NCI-H146 treated with DMSO at 0.1 percent for 48 hours (cell line): ENCODE measurements at regions not wholly inside any gene's neighbourhood (a gene's known extent, or its start where the extent isn't known, plus 50 kb on each side); places are given as distances from the start of the nearest gene placed in this dataset.

Experiments
- DNase-seq: peaks from one replicate; lab custom pipeline; 2025; ENCODE audit not compliant: unreplicated experiment; lab: John Stamatoyannopoulos, UW

DNA sequence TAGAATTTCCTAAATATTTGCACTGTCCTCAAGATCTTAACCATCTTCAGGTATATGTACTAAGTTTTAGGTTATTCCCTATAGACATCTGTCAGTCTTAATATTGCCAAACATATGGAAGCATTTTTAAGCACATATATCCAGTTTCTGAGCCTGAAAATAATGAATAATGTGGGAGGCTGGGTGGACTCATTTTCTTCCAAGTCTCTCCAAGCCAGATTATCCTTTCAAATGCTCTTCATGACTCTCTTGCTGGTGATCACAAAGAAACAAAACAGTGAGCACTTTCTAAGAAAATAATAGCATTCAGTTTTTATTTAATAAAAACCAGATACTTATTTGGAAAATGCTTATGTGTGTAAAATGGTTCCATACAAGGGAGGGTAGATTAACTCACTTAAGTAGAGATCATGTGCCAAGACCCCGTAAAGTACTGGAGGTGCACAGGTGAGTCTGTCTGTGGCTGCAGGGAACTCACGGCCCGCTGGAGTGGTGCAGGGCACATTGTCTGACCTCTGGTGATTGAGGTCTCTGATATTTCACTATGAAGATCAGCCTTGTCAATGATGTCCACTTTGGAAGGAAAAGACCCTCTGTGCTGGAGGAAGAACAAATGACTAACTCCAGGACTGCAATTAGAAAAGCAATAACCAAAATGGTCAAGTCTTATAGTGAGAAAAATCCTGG lies 161.6 kb downstream of the TMEM18 start:
- no peak for DNase-seq

DNA sequence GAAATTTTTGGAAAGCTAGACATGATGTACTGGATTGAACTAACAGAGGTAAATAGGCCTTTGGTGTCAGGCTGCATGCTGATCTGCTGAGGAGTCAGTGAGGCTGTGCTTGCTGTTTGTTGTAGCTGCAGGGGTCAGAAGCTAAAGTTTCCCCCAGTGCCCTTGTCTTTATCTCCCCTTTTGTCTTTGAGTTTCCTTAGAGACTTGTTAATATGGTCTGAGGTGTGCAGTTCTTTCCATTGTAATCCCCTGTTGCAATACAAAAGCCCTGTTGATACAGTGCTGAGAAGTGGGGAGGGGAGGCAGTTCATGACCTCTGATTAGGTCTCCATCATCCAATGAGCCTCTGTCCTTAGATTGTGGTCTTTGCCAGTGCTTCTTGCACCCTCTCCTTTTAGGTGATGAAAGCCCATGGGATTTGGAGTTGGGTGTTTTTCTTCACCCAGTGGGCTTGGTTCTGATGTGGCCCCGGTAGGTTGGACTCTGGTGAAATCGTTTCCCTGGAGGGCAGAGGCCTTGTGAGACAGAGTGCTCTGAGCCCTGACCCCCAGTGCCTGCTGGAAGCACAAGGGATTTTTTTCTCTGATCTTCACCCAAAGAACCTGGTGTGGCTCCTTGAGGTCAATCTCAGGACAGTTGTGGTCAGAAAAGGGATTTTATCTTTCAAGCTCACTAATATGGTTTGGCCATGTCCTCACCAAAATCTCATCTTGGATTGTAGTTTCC lies 163.1 kb downstream of the TMEM18 start:
- DNase-seq = no peak

DNA sequence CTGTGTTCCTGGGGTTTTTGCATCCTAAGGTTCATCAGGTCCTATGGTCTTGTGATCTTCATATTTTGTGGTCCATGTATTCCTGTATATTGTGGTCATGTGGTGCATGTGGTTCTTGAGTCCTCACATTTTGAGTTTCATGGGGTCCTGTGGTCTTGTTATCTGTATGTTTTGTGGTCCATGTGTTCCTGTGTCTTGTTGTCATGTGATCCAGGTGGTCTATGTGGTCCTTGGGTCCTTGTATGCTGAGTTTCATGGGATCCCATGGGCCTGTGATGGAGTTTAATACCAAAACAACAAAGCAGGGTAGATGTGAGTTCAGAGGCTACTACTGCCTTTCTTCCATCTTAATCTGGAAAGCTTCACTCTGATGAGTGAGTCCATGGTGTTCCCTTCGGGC lies 166.4 kb downstream of the TMEM18 start:
- DNase-seq = no peak

DNA sequence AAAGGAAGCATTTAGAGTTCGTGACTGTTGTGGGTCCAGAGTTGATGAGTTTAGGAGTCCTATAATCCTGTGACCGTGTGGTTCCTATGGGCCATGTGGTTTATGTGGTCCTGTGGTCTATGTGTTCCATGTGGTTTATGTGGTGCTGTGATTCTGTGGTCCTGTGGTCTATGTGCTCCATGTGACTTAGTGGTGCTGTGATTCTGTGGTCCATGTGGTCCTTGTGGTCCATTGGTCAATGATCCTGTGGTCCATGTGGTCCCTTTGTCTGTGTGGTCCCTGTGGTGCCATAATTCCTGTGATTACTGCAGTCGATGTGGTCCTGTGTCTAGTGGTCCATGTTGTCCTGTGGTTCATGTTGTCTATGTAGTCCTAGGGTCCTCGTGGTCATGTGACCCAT lies 167.3 kb downstream of the TMEM18 start:
- no peak for DNase-seq

DNA sequence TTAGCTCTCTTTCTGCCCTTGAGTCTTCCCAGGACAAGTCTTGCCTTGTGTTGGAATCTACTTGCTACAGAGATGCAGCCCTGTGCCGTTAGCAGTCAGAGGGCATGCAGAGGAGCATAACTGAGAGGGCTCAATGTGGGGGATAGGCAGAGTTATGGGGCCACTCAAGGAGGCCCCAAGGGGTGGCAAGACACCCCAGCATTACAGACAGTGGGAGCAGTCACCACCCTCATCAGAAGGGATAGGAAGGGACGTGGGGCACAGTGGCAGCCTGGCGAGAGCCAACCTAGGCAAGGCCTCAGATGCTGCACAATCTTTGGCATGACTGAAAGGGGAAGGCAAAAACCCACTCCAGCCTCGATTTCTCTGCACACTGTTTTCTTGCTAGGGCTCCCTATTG lies 169.1 kb downstream of the TMEM18 start:
- no peak for DNase-seq

DNA sequence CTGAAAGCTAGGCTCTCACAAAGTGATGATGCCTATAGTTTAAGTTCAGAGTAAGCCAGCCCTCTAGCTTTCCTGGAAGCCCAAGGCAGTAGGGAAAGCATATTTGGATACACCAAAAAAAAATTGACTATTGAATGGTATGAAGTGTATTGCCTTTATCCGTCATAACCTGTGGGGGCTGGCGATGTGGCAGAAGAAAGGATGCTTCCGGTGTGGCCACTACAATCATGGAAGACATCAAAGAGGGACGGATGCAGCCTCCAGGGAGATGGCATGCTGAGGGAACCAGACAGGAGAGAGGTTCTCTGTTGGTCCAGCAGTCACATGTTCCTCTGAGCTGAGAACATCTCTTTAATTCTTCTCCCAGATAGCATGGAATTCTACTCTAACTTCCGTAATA lies 170.3 kb downstream of the TMEM18 start:
- DNase-seq = no peak

DNA sequence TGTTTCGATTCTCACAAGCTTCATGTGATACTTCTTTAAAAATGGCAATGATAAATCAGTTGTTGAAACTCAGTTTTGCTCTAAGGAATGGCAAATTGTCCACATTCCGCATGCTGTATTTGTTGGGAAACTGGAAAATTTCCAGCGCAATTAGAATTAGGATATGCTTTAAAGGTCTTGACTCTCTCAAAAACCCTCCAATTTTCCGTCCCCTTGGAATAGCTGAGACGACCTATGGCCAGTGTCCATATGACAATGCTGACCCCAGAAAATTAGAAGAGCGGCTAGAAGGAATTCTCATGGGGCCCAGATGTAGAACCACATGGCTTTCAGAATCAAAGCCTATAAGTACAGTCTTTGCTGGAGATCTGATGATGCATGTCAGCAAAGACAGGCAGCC lies 170.8 kb downstream of the TMEM18 start:
- no peak for DNase-seq

DNA sequence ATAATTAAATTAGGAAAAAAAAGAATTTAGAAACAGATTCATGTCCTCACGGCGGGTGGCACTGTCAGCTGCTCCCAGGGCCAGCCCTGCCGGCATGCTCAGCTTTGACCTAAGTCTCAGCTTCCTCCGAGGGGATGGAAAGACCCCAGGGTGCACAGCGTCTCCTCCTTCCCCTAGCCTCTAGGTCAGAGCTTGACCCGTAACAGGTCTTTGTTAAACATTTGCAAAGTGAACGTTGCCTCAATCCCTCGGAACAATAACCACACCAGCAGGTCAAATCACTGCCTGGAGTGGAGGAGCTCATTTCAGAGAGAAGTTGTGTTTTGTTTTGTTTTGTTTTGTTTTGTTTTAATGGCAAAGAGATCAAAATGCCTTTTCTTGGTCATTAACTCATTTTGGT lies 171.3 kb downstream of the TMEM18 start:
- DNase-seq = no peak

DNA sequence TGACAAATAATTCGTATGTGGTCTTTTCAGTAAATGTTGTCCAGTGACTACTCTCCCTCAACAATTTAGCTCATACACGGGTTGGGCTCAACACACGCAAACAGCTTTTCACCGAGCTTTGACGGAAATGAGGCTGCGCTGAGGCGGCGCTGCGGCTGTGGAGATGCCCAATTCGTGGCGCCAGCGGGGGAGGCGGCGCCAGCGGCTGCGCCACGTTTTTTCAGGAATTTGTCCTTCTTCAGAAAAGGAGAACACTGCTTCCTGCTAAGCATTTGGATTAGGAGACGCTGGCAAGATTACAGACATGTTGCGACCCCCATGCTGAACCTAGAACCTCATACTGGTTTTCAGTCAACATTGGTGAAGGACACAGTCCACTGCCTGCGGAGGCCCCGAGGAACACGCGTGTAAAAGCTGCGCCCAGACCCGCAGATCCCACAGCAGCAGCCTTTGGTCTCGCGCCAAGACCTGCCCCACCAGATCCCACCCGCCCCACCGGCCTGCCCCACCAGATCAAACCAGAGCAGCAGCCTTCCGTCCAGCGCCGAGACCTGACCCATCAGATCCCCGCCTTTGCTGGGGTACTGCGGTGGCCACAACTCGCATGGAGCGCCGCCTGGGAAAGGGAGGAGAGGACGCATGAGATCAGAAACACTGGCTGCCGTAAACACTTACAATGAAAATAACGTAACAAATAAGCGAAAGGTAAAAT lies 173.8 kb downstream of the TMEM18 start:
- no peak for DNase-seq

DNA sequence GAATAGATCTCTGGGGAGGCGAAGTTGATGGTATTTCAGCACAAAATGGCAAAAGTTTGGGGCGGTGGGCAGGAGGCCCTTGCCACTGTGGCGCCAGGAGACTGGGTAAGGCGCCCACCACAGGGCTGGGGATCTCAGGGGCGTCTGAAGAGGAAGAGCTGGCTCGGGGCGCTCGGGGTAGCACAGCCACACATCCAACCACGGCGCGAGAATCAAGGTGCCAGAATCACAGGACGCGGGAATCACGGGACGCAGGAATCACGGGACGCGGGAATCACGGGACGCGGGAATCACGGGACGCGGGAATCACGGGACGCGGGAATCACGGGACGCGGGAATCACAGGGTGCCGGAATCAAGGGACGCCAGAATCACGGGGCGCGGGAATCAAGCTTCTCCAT lies 174.4 kb downstream of the TMEM18 start:
- no peak for DNase-seq

DNA sequence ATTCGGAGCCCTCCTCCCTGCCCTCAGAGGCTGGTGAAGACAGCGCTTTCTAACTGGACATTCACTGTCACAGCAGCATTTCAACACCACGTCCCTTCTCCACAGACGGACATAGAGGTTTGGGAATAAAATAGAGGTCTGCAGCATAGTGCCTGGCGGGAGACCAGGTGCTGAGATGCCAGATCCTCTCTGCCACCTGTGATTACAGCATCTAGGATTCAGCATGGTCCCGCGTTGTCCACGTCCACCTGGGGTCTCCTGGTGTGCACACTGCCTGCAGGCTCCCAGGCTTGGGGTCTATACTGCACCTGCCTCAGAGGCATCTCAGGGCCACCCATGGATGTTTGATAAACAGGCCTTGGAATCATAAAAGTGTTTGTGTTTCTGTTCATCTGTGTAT lies 175.5 kb downstream of the TMEM18 start:
- no peak for DNase-seq

DNA sequence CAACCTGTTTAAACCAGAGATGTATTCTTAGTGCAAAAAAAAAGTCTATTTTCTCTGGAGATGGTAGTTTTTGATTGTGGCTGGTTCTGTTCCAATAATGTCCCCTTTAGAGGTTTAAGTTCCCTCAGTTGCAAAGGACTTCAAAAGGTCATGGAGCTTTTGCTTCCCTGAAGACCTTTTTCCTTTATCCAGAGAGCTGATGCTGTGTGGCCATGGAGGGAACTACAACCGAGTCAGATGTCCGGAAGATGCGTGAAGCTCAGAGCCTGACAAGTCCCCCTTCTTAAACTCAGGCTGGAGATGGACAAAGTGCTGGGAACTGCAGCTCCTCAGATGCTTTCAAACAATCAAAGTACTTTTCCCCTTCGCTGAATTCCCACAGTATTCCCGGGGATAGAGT lies 176.1 kb downstream of the TMEM18 start:
- DNase-seq = no peak

DNA sequence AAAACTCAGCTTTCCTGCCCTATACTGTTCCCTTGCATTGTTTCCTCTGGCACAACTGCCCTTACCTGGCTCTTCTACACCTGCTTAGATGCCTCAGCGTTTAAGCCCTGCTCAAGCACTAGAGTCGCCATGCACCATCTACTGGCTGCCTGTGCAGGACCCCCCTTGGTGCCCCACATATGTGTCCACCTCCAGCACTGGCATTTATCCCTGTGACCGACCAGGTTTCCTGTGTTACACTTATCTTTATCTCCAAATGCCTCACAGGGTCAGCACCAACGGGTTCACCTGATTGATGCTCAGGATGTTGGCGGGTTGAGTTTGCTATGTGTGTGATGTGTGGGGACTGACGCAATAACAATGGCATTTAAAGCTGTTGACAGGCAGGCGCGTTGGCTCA lies 177.5 kb downstream of the TMEM18 start:
- DNase-seq = no peak

DNA sequence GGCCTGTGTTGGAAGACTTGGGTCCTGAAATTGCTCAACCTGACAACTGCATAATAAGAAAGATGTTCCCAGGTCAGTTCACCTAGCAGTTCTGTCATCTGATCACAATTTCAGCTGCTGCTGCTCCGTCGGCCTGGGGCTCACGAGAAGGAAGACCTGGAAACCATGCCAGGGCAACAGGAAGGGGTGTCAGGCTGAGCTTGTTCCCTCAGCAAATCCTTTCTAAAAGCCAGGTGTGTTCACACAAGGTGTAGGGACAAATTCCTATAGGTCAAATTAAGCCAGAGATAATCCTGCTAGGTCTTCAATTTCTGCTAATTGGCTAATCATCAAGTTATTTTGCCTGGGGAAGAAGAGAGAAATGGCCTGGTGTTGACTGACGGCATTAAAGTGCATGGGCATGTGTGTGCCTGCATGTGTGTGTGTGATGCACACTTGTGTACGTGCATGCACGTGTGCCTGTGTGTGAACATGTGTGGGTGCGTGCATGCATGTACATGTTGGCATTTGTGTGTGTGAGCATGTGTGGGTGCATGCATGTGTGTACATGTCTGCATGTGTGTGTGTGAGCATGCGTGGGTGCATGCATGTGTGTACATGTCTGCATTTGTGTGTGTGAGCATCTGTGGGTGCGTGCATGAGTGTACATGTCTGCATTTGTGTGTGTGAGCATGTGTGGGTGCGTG lies 178.6 kb downstream of the TMEM18 start:
- no peak for DNase-seq

DNA sequence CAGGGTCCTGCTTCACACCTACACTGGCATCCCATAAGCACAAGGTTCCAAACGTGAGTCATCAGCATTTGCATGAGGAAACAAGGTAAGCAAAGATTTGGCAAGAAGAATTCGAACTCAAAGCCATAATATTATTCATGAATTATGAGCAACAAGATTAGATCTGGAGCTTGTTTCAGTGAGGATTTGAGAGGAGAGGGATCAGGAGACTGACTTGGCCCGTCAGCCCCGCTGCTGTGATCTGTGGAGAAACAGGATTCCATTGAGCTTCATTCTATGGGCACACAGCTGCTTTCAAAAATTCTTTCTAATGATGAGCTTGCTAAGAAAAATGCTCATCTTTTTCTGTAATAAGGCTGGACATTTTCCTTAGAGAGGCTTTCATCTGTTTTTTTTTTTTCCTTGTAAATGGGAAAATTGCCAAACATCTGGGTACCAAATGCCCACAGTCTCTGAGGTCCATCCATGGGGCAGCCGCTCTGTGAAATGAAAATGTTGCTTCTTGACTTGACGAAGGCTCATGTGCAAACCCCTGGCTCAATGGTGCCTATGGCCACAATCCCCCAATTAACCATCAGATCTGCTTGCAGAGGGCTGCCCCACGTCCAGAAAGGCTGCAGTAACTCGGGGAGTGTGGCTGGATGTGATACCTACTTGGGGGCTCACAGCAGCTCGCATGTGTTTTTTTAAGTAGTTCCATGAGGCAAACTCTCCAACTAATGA lies 179.3 kb downstream of the TMEM18 start:
- no peak for DNase-seq

DNA sequence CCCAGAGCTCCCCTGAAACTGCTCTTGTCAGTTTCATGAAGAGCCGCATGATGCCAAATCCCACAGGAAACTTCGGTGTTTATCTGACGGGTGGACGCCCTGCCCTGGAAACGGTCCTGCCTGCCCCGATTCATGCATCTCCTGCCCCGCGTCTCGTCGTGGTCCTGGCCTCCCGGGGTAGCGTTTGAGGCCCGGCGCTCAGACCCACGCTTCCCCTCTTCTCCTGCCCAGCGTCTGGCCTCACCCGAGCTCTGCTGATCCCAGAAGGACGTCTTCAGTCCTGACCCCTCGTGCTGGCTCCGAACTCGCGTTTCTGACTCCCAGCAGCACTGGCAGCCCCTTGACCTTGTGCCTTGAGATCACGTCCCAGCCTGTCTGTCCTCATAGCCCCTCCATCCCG lies 180.5 kb downstream of the TMEM18 start:
- no peak for DNase-seq

DNA sequence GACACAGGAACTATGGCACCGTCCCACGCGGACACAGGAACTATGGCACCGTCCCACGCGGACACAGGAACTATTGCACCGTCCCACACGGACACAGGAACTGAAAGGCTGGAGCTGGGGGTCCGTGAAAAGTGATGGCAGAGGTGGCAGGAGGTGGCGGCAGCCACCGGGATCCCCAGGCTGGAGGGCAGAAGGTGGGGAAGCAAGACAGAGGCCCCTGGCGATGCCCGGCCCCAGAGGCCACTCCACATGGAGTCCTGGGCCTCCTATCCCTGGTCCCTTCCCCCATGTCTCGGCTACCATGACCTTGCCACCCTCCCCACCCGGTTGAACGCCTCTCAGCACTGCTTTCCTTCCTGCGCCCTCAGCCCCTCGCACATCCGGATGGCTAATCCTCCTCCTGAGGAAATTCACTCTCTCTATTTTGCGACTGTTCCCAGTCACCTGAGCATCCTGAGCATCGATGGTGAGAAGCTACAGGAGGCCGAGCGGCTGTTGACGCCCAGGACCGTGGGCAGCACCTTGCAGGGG lies 181.4 kb downstream of the TMEM18 start:
- DNase-seq = no peak

DNA sequence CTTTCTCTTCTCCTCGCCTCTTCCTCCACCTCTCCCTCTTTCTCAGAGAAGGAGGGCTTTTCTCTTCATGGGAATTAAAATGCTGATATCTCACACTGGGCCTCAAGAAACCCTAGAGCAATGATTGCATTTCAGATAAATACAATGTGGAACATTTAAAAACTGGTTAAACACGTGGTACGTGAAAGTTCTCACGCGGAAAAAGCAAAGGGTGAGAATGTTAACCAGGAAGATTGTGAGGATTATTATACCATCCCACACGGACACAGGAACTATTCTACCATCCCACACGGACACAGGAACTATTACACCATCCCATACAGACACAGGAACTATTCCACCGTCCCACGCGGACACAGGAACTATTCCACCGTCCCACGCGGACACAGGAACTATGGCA lies 182.4 kb downstream of the TMEM18 start:
- no peak for DNase-seq

DNA sequence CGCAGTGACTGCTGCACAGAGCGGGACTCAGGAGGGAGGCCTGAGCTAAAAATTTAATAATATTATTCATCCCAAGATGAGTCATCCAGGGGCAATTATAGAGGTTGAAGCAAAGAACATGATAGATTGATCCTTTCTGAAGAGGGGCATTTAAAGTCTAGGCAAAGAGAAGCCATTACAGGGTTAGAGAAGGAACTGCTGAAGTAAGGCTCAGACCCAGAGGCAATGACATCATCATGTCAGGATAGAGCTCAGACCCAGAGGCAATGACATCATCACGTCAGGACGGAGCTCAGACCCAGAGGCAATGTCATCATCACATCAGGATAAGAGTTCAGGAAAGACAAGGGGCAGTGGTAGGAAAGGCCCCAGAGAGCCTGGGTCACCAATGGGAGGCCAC lies 184.0 kb downstream of the TMEM18 start:
- DNase-seq = no peak

DNA sequence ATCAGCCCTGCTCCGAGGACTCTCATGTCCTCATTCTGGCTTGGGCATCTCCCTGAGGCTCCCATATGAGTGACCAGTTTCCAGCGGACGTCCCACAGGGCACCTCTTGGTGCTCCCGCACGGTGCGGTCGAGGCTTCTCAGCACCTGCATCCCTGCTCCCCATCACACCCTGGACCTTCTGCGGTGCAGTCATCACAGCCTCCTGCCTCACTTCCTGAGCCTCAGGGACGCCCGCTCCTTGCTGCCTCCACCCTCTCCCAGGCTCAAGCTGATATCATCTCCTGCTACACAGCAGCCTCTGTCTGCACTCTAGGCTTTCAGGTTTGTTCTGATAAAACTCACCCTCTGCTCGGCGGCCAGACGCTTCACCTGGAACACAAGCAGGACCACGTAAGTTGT lies 185.0 kb downstream of the TMEM18 start:
- DNase-seq = no peak

DNA sequence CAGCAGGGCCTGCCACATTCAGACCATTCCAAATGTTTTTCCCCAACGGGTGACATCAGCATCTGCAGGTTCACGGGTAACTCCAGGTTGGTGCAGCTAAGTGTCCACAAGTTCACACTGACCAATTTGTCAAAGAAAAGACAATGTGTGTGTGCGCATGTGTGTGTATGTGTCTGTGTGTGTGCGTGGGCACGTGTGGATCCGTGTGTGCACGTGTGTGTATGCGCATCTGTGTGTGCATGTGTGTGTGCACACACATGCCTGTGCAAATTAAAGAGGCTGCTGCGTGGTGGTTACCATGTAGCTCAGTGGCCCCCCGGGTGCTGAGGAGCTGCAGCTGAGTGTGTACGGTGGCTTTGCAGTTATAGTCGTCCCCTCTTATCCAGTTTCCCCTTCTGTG lies 187.4 kb downstream of the TMEM18 start:
- DNase-seq = no peak
